HG03196 (cell line): ENCODE measurements at regions not wholly inside any gene's neighbourhood (a gene's known extent, or its start where the extent isn't known, plus 50 kb on each side); places are given as distances from the start of the nearest gene placed in this dataset.

Experiments
- ATAC-seq: cut with Tn5 transposase; IDR thresholded peaks from one replicate; pipeline ENCODE4 v1.9.1; 2021; ENCODE audit not compliant: unreplicated experiment

GRCh38 chr13:80408270-80408669 is 67.3 kb upstream of the SPRY2 start:
- no peak for ATAC-seq

GRCh38 chr13:80400865-80401426 is 60.0 kb upstream of the SPRY2 start:
- ATAC-seq, result no peak

GRCh38 chr13:80400164-80400864 is 59.4 kb upstream of the SPRY2 start:
- no peak for ATAC-seq

- ATAC-seq, result no peak
These were observed 58.6 kb upstream of the SPRY2 start for GRCh38 chr13:80399340-80400163.
